SK-N-SH (cell line): ENCODE measurements at regions not wholly inside any gene's neighbourhood (a gene's known extent, or its start where the extent isn't known, plus 50 kb on each side); places are given as distances from the start of the nearest gene placed in this dataset.

Experiments used
- CTCF ChIA-PET: fragments of 300-600, 350-600 bp; formaldehyde crosslinking; extraction: SDS; loops from one replicate; lab custom pipeline; 2021; lab: Yijun Ruan, JAX
- POLR2A ChIA-PET: fragments of 350-600 bp; sonication (Branson Sonifier 250); formaldehyde crosslinking; extraction: SDS; loops from one replicate; lab custom pipeline; 2020; ENCODE audit warnings: antibody characterized with exemption, inconsistent platforms; lab: Yijun Ruan, JAX
- DNase-seq: peaks from one replicate; pipeline ENCODE4 v3.0.0; 2012
- H2AFZ ChIP-seq: fragments of 200-600 bp; sonication (generic); 2 replicates; pipeline ENCODE4 v1.8.1; 2016; ENCODE audit warnings: antibody characterized with exemption, mild to moderate bottlenecking, low read depth
- H3F3A ChIP-seq: fragments of 200-600 bp; sonication (generic); replicated peaks from 2 replicates; pipeline ENCODE3; 2016; ENCODE audit warnings: antibody characterized with exemption, mild to moderate bottlenecking; ENCODE audit not compliant: insufficient read depth
- H3K27ac ChIP-seq, 2 experiments: fragments of 200-500 bp in 1 of 2; fragments of 200-600 bp in 1 of 2; sonication (Bioruptor generic) in 1 of 2; sonication (generic), shearing (Covaris generic) in 1 of 2; 2 replicates each; pipeline versions ENCODE4 v1.5.1 to v1.6.1; 2014 to 2016; ENCODE audit warnings: low read depth in 2 of 2, inconsistent platforms in 1 of 2, low read length in 1 of 2, mild to moderate bottlenecking in 1 of 2, mixed read lengths in 1 of 2
- H3K27me3 ChIP-seq: fragments of 200-600 bp; sonication (generic), shearing (Covaris generic); 2 replicates; pipeline ENCODE4 v1.6.1; 2016; ENCODE audit warnings: mixed run types; ENCODE audit not compliant: insufficient read depth
- H3K36me3 ChIP-seq, 2 experiments: fragments of 200-500 bp in 1 of 2; fragments of 200-600 bp in 1 of 2; sonication (Bioruptor generic) in 1 of 2; sonication (generic) in 1 of 2; replicated peaks in 1 of 2; 2 replicates each; pipeline versions ENCODE3 to v1.5.1; 2014 to 2016; ENCODE audit warnings: low read length in 1 of 2, mild to moderate bottlenecking in 1 of 2; ENCODE audit not compliant: insufficient read depth in 2 of 2, control insufficient read depth in 1 of 2
- H3K4me1 ChIP-seq, 2 experiments: fragments of 200-500 bp in 1 of 2; fragments of 200-600 bp in 1 of 2; sonication (Bioruptor generic) in 1 of 2; sonication (generic), shearing (Covaris generic) in 1 of 2; 2 replicates each; pipeline versions ENCODE4 v1.5.1 to v1.6.1; 2014 to 2016; ENCODE audit warnings: low read depth in 1 of 2, low read length in 1 of 2, mixed run types in 1 of 2; ENCODE audit not compliant: insufficient read depth in 2 of 2, control insufficient read depth in 1 of 2
- H3K4me2 ChIP-seq: fragments of 200-600 bp; sonication (generic), shearing (Covaris generic); 2 replicates; pipeline ENCODE4 v1.6.1; 2017; ENCODE audit warnings: mixed run types
- H3K4me3 ChIP-seq, 2 experiments: fragments of 200-500 bp in 1 of 2; fragments of 200-600 bp in 1 of 2; sonication (Bioruptor generic) in 1 of 2; sonication (generic), shearing (Covaris generic) in 1 of 2; 2 replicates each; pipeline versions ENCODE4 v1.5.1 to v1.8.1; 2014 to 2016; ENCODE audit warnings: low read depth in 2 of 2, inconsistent platforms in 1 of 2, low read length in 1 of 2, mild to moderate bottlenecking in 1 of 2, mixed read lengths in 1 of 2, moderate library complexity in 1 of 2
- H3K79me2 ChIP-seq: fragments of 200-600 bp; sonication (generic); 2 replicates; pipeline ENCODE4 v1.8.1; 2017; ENCODE audit warnings: mild to moderate bottlenecking; ENCODE audit not compliant: insufficient read depth
- H3K9ac ChIP-seq: fragments of 200-600 bp; sonication (generic); 2 replicates; pipeline ENCODE4 v1.6.1; 2017; ENCODE audit warnings: mixed run types
- H3K9me2 ChIP-seq: fragments of 200-600 bp; sonication (generic); 2 replicates; pipeline ENCODE4 v1.6.1; 2017; ENCODE audit warnings: mixed run types
- H3K9me3 ChIP-seq: fragments of 200-600 bp; sonication (generic); 2 replicates; pipeline ENCODE4 v1.6.1; 2017; ENCODE audit warnings: mixed run types, mild to moderate bottlenecking, moderate library complexity
- H4K20me1 ChIP-seq: fragments of 200-600 bp; sonication (generic); 2 replicates; pipeline ENCODE4 v1.6.1; 2017; ENCODE audit warnings: mild to moderate bottlenecking, mixed run types; ENCODE audit not compliant: insufficient read depth
- CTCF ChIP-seq: fragments of 200-600 bp; sonication (generic); IDR thresholded peaks from 2 replicates; pipeline ENCODE4 v1.6.1; 2017; ENCODE audit warnings: antibody characterized with exemption, mild to moderate bottlenecking, moderate library complexity
- EZH2phosphoT487 ChIP-seq: fragments of 200-600 bp; sonication (generic); IDR thresholded peaks from 2 replicates; pipeline ENCODE4 v1.6.1; 2017; ENCODE audit warnings: low read depth, mixed run types, mild to moderate bottlenecking, antibody characterized with exemption, moderate library complexity, borderline replicate concordance
- FOSL2 ChIP-seq: IDR thresholded peaks from 2 replicates; pipeline ENCODE4 v1.4.0; 2012; ENCODE audit warnings: low read depth, mild to moderate bottlenecking, moderate library complexity, borderline replicate concordance
- FOXJ3 ChIP-seq: sonication (generic); formaldehyde crosslinking; IDR thresholded peaks from 2 replicates; pipeline ENCODE4 v1.5.1; 2020; ENCODE audit warnings: mild to moderate bottlenecking, missing genetic modification reagents
- FOXM1 ChIP-seq: IDR thresholded peaks from 2 replicates; pipeline ENCODE4 v1.4.0; 2012; ENCODE audit warnings: low read depth, mild to moderate bottlenecking
- GABPA ChIP-seq: IDR thresholded peaks from 2 replicates; pipeline ENCODE4 v1.4.0; 2012; ENCODE audit warnings: low read depth, mild to moderate bottlenecking
- GATA2 ChIP-seq: sonication (generic); formaldehyde crosslinking; IDR thresholded peaks from 2 replicates; pipeline ENCODE4 v1.5.0; 2020; ENCODE audit warnings: mild to moderate bottlenecking, missing genetic modification reagents
- MEF2A ChIP-seq: IDR thresholded peaks from 2 replicates; pipeline ENCODE4 v1.4.0; 2012; ENCODE audit warnings: low read depth, borderline replicate concordance
- NRF1 ChIP-seq: IDR thresholded peaks from 2 replicates; pipeline ENCODE4 v1.6.1; 2012; ENCODE audit warnings: low read depth, mild to moderate bottlenecking, low read length
- SMC3 ChIP-seq: IDR thresholded peaks from 2 replicates; pipeline ENCODE4 v1.6.1; 2012; ENCODE audit warnings: low read depth, low read length, improper control_type of control experiment
- TAF1 ChIP-seq: IDR thresholded peaks from 2 replicates; pipeline ENCODE4 v1.6.1; 2012; ENCODE audit warnings: low read depth, mild to moderate bottlenecking, low read length, moderate library complexity, borderline replicate concordance
- WGBS: methylation state at CpG from one replicate; pipeline ENCODE4 v1.1.6; 2017; ENCODE audit warnings: low lambda C conversion rate; 5-methylcytosine and 5-hydroxymethylcytosine counted together
- TF ChIP-seq, protein P1 (sequence below): IDR thresholded peaks from 2 replicates; pipeline ENCODE4; 2012
- TF ChIP-seq, protein P2 (sequence below): fragments of 150-350 bp; IDR thresholded peaks from 2 replicates; pipeline ENCODE4 v1.6.1; 2017; ENCODE audit warnings: antibody characterized with exemption, low read length, low read depth, borderline replicate concordance

- no peaks in the 10 kb centered on the region for H4K20me1 ChIP-seq
- no peaks in the 10 kb centered on the region for H3K36me3 ChIP-seq
- H3K27me3 ChIP-seq, result no peaks in the 10 kb centered on the region
- no peak overlapping the region for H2AFZ ChIP-seq
- H3K79me2 ChIP-seq, result no peaks in the 10 kb centered on the region
- no peak for DNase-seq
- H3K4me2 ChIP-seq, result no peak overlapping the region
- H3K27ac ChIP-seq, result no peak overlapping the region
- WGBS, result 76% methylated on average over 6 of the region's 6 CpGs
- H3F3A ChIP-seq, result no peaks in the 10 kb centered on the region
- H3K4me3 ChIP-seq, result no peak overlapping the region
- no peak overlapping the region for H3K9ac ChIP-seq
- TF ChIP-seq FOXM1 (no peak), CTCF (no peak), FOXJ3 (CRISPR knock-in tag) (no peak), FOSL2 (no peak), GABPA (no peak), SMC3 (no peak), MEF2A (no peak)
- TF ChIP-seq, protein P1, sequence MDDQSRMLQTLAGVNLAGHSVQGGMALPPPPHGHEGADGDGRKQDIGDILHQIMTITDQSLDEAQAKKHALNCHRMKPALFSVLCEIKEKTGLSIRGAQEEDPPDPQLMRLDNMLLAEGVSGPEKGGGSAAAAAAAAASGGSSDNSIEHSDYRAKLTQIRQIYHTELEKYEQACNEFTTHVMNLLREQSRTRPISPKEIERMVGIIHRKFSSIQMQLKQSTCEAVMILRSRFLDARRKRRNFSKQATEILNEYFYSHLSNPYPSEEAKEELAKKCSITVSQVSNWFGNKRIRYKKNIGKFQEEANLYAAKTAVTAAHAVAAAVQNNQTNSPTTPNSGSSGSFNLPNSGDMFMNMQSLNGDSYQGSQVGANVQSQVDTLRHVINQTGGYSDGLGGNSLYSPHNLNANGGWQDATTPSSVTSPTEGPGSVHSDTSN, result no peak
- no peaks in the 10 kb centered on the region for H3K9me2 ChIP-seq
- H3K9me3 ChIP-seq, result no peaks in the 10 kb centered on the region
- ChIA-PET POLR2A (no interaction called here), CTCF (interaction anchor here (0.6 to 0.9 kb wide), 2 partner anchors 21 to 56 kb away, joined by 3 read pairs; no protein-coding TSS in a partner anchor)
- no peaks in the 10 kb centered on the region; a peak in 1 of 4 replicates for H3K4me1 ChIP-seq
Observed at GRCh38 chr2:11920993-11921583, 174.7 kb downstream of the LPIN1 start.

- no peaks in the 10 kb centered on the region for H3K27me3 ChIP-seq
- WGBS, result 61% methylated on average over 4 of the region's 4 CpGs
- POLR2A ChIA-PET, result no interaction called here
- no peaks in the 10 kb centered on the region for H4K20me1 ChIP-seq
- H3K4me2 ChIP-seq, result no peak overlapping the region
- H3K4me3 ChIP-seq, result no peak overlapping the region
- no peak overlapping the region for H3K9ac ChIP-seq
- TF ChIP-seq NRF1, result no peak
- TF ChIP-seq GATA2, result no peak
- TF ChIP-seq TAF1, result no peak
- TF ChIP-seq, protein P2, sequence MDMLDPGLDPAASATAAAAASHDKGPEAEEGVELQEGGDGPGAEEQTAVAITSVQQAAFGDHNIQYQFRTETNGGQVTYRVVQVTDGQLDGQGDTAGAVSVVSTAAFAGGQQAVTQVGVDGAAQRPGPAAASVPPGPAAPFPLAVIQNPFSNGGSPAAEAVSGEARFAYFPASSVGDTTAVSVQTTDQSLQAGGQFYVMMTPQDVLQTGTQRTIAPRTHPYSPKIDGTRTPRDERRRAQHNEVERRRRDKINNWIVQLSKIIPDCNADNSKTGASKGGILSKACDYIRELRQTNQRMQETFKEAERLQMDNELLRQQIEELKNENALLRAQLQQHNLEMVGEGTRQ, result no peak
- no peak for TF ChIP-seq CTCF
- no peak for TF ChIP-seq EZH2phosphoT487
- TF ChIP-seq, protein P1, result no peak
- CTCF ChIA-PET, result interaction anchor here (1.3 kb wide), 1 partner anchor 17 kb away, joined by 4 read pairs; no protein-coding TSS in a partner anchor
- H3K27ac ChIP-seq, result no peak overlapping the region
- DNase-seq, result no peak
- H3K36me3 ChIP-seq, result no peaks in the 10 kb centered on the region
- H3K9me2 ChIP-seq, result no peaks in the 10 kb centered on the region
- no peaks in the 10 kb centered on the region for H3K9me3 ChIP-seq
- no peaks in the 10 kb centered on the region; a peak in 1 of 4 replicates for H3K4me1 ChIP-seq
- H3K79me2 ChIP-seq, result no peaks in the 10 kb centered on the region
- no peak overlapping the region for H2AFZ ChIP-seq
- no peaks in the 10 kb centered on the region for H3F3A ChIP-seq
Observed at GRCh38 chr2:11922294-11922693, 175.9 kb downstream of the LPIN1 start.
